Omental fat pad (tissue), 3 donors: ENCODE measurements at regions not wholly inside any gene's neighbourhood (a gene's known extent, or its start where the extent isn't known, plus 50 kb on each side); places are given as distances from the start of the nearest gene placed in this dataset.
"Not testable (repeated sequence)": the region's sequence is repeated elsewhere in the genome, so short reads cannot be mapped to it uniquely, and the experiment has no call there.

ENCODE experiments used
- ATAC-seq: fragments of 150-250 bp; one replicate; pipeline ENCODE4 v1.9.1; 2016; ENCODE audit warnings: mild to moderate bottlenecking, moderate library complexity; ENCODE audit not compliant: low FRiP score
- DNase-seq: peaks from one replicate; pipeline ENCODE4 v3.0.0-alpha.2; 2019; ENCODE audit warnings: low spot score
- TF ChIP-seq, protein P1 (sequence below), 3 donors: fragments of 450-650 bp; IDR thresholded peaks; one replicate each; pipeline ENCODE4 v1.5.1; 2016 to 2017; ENCODE audit warnings: antibody characterized with exemption in 3 of 3, mild to moderate bottlenecking in 3 of 3, moderate library complexity in 2 of 3

DNA sequence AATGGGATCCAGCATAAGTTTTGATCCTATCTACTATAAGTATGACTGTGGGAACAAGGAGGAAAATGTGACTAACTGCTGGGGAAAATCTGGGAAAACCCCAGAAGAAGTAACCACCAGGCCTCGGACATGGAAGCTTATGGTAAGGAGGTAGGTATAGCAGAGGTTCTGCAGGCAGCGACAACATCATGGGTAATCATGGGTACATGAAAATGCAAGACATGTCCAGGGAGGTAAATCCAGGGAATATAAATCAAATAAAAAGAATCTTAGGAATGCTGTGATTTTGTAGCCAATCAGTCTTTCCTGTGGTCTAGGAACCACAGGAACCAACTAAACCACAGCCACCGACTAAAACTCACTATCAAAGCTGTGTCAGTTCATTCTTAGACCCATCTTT, 168.3 kb upstream of the NPY start:
- TF ChIP-seq, protein P1, sequence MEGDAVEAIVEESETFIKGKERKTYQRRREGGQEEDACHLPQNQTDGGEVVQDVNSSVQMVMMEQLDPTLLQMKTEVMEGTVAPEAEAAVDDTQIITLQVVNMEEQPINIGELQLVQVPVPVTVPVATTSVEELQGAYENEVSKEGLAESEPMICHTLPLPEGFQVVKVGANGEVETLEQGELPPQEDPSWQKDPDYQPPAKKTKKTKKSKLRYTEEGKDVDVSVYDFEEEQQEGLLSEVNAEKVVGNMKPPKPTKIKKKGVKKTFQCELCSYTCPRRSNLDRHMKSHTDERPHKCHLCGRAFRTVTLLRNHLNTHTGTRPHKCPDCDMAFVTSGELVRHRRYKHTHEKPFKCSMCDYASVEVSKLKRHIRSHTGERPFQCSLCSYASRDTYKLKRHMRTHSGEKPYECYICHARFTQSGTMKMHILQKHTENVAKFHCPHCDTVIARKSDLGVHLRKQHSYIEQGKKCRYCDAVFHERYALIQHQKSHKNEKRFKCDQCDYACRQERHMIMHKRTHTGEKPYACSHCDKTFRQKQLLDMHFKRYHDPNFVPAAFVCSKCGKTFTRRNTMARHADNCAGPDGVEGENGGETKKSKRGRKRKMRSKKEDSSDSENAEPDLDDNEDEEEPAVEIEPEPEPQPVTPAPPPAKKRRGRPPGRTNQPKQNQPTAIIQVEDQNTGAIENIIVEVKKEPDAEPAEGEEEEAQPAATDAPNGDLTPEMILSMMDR (IDR thresholded peaks at IDR 0.05): no peak
- ATAC-seq: no peak
- DNase-seq: no peak

DNA sequence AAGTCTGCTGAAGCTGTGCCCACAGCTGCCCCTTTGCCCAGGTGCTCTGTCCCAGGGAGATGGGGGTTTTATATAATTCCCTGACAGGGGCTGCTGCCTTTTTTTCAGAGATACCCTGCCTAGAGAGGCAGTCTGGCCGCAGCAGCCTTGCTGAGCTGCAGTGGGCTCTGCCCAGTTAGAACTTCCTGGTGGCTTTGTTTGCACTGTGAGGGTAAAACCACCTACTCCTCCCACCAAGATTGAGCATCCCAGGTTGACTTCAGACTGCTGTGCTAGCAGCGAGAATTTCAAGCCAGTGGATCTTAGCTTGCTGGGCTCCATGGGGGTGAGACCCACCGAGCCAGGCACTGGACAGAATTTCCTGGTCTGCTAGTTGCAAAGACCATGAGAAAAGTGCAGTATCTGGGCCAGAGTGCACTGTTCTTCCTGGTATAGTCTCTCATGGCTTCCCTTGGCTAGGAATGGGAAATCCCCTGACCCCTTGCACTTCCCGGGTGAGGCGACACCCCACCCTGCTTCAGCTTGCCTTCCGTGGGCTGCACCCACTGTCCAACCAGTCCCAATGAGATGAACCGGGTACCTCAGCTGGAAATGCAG, 166.0 kb upstream of the NPY start:
- ATAC-seq, DNase-seq: not testable (repeated sequence)

DNA sequence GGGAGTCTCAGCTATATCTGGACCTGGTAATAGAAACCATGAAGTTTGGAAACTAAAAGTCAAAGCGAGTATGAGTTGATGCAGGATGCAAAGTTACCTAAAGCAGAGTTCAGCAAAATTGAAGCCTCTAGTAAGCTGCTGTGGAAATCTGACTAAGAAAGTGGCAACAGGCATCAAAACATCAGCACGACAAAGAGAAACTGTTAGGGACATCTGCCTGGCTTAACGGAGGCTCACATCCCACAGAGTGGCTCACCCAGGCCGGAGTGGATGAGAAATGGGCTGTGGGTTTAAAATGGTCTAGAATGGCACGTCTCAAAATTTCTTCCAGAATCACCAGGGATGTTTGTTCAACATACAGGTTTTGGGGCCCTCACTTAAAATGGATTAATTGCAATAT, 164.1 kb upstream of the NPY start:
- TF ChIP-seq, protein P1 (IDR thresholded peaks at IDR 0.05): no peak
- DNase-seq: no peak
- no peak for ATAC-seq

DNA sequence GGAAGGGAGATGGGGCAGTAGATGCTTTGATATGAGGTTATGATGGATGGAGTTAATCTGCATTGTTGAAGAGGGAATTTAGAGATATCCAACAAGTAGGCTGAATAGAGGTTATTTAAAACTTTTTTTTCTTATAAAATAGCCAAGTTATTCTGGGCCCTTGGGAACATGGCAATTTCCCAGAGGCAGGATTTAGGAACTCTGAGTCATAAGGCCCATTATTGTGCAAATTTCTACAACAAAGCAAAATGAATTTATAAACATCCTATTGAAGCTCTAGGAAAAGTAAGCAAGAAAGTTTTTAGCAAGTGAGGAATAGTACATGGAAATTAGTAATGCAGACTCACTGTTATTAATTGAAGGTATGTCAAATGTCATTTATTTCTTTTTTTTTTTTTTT, 160.9 kb upstream of the NPY start:
- TF ChIP-seq, protein P1 (IDR thresholded peaks at IDR 0.05): no peak
- DNase-seq (no peak), ATAC-seq (no peak)

DNA sequence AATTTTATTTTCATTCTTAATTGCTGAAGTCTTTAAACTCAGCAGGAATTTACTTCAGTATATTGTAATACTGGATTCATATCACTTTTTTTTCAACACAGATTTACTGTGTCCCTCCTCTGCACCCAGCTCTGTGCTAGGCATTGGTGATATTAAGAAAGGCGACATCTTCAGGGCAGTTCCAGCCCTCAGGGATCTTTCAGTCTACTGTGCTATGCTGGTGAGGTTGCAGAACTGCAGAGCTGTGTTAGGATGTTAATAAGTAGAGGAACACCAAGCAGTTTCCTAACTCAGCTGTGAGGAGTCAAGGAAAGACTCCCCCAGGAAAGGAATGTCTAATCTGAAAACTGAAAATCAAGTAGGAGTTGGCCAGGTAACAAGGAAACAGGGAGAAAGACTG, 158.2 kb upstream of the NPY start:
- TF ChIP-seq, protein P1 (IDR thresholded peaks at IDR 0.05): no peak
- DNase-seq (no peak), ATAC-seq (no peak)

DNA sequence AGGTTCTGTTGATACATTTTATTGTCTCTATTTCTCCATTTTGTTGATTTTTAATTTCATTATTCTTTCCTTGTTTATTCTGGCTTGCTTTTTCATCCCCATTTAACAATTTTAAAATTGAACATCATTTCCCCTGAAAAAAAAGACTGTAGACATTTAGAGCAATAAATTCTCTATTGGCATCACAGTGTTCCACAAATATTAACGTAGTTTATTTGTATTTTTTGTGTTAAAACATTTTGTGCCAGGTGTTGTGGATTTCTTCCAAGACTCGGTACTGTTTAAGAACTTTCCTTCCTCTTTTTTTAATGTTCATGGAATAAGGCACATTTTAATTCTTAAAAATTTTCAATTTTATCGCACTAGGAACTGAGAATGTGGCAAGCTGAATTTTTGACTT, 156.1 kb upstream of the NPY start:
- no peak for ATAC-seq
- TF ChIP-seq, protein P1 (IDR thresholded peaks at IDR 0.05): no peak
- no peak for DNase-seq

DNA sequence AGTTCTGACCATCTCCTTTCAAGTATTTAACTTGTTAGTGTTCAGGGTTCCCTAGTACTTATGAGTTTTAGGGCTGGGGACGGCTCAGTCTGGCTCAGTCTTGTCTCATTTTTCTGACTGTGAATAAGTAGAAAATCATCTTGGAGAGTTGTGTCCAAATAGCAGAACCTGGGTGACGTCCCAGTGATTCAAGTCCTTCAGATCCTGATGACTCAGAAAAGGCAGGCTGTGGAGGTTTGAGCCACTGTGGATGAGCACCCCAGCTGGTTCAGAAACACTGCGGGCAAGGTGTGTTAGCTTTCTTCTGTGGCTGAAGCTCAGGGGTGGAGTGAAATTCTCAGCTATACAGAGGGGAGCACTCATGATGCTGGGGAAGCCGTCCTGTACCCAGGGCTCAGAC, 154.4 kb upstream of the NPY start:
- TF ChIP-seq, protein P1 (IDR thresholded peaks at IDR 0.05): no peak
- DNase-seq: no peak
- no peak for ATAC-seq

DNA sequence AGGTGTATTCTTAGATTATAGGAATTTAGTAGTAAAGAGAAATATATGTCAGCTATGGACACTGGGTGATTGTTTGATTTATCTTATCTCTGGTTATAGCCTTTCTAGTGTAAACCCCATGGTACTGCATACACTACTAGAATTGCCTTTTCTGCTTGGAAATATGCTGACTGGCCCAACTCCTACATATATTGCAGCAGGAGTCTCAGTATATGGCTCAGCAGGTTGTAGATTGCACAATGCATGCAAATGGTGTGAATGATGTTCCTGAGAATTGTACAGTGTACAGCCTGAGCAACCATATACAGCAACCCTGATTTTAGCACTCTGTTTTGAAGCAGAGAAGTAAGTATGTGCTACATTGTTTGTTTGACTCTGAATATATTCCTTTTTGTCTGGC, 153.4 kb upstream of the NPY start:
- TF ChIP-seq, protein P1 (IDR thresholded peaks at IDR 0.05): no peak
- DNase-seq (no peak), ATAC-seq (no peak)
